Gastrocnemius medialis (tissue), 4 donors: ENCODE measurements at regions not wholly inside any gene's neighbourhood (a gene's known extent, or its start where the extent isn't known, plus 50 kb on each side); places are given as distances from the start of the nearest gene placed in this dataset.
"Not testable (repeated sequence)": the region's sequence is repeated elsewhere in the genome, so short reads cannot be mapped to it uniquely, and the experiment has no call there.

ENCODE experiments used
- POLR2A ChIP-seq, 2 donors: fragments of 450-650 bp; IDR thresholded peaks; one replicate each; pipeline ENCODE4 v1.6.1; 2017; ENCODE audit warnings: antibody characterized with exemption in 2 of 2, mild to moderate bottlenecking in 2 of 2, moderate library complexity in 2 of 2
- TF ChIP-seq, protein P1 (sequence below), 5 experiments: fragments of 450-650 bp in 3 of 5; fragments of 200-600 bp in 2 of 5; sonication (generic) in 2 of 5; IDR thresholded peaks in 4 of 5; conservative IDR thresholded peaks in 1 of 5; 1 replicate in 4 of 5; 2 replicates in 1 of 5; pipeline ENCODE4 v1.5.1; 2016 to 2019; ENCODE audit warnings: antibody characterized with exemption in 5 of 5, mild to moderate bottlenecking in 3 of 5, moderate library complexity in 3 of 5

DNA sequence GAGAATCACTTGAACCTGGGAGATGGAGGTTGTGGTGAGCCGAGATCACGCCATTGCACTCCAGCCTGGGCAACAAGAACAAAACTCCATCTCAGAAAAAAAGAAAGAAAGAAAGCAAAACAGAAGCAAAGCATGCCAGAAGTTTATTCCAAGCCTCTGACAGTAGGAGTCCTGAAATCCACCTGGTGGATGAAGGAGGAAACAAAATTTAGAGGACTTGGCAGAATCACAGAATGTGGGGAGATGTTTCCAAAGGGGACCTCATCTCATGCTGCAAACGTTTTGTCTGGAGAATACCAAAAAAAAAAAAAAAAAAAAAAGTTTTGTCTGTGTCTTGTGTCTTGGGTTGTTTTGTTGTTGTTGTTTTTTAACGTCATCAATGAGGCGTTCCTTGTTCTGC, 141.1 kb upstream of the RRN3 start:
- TF ChIP-seq, protein P1, sequence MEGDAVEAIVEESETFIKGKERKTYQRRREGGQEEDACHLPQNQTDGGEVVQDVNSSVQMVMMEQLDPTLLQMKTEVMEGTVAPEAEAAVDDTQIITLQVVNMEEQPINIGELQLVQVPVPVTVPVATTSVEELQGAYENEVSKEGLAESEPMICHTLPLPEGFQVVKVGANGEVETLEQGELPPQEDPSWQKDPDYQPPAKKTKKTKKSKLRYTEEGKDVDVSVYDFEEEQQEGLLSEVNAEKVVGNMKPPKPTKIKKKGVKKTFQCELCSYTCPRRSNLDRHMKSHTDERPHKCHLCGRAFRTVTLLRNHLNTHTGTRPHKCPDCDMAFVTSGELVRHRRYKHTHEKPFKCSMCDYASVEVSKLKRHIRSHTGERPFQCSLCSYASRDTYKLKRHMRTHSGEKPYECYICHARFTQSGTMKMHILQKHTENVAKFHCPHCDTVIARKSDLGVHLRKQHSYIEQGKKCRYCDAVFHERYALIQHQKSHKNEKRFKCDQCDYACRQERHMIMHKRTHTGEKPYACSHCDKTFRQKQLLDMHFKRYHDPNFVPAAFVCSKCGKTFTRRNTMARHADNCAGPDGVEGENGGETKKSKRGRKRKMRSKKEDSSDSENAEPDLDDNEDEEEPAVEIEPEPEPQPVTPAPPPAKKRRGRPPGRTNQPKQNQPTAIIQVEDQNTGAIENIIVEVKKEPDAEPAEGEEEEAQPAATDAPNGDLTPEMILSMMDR (IDR thresholded peaks at IDR 0.05 in 4 of 5, conservative IDR thresholded peaks at IDR 0.05 in 1 of 5) = not testable (repeated sequence)
- TF ChIP-seq POLR2A (IDR thresholded peaks at IDR 0.05) = not testable (repeated sequence)
